ENCODE measurements at regions not wholly inside any gene's neighbourhood (a gene's known extent, or its start where the extent isn't known, plus 50 kb on each side); places are given as distances from the start of the nearest gene placed in this dataset.
"Not testable (repeated sequence)": the region's sequence is repeated elsewhere in the genome, so short reads cannot be mapped to it uniquely, and the experiment has no call there.

GRCh38 chr11:101741479-101742175, 157.8 kb upstream of the TRPC6 start:
- DNase-seq (ENCODE audit: low read depth) = no peak

GRCh38 chr11:101741061-101741460, 157.3 kb upstream of the TRPC6 start:
- no peak for DNase-seq (ENCODE audit: low read depth)

- no peak for DNase-seq (ENCODE audit: low read depth)
These were observed 154.6 kb upstream of the TRPC6 start for GRCh38 chr11:101738452-101738851.

GRCh38 chr11:101729406-101730078, 145.7 kb upstream of the TRPC6 start:
- no peak for DNase-seq (ENCODE audit: low read depth)

GRCh38 chr11:101727451-101727850, 143.6 kb upstream of the TRPC6 start:
- no peak for DNase-seq (ENCODE audit: low read depth)

- DNase-seq (ENCODE audit: low read depth) = no peak
These were observed 143.2 kb upstream of the TRPC6 start for GRCh38 chr11:101726988-101727387.

GRCh38 chr11:101723371-101723770, 139.6 kb upstream of the TRPC6 start:
- DNase-seq (ENCODE audit: low read depth) = no peak

GRCh38 chr11:101721270-101721669, 137.5 kb upstream of the TRPC6 start:
- no peak for DNase-seq (ENCODE audit: low read depth)

GRCh38 chr11:101718402-101718801, 134.6 kb upstream of the TRPC6 start:
- no peak for DNase-seq (ENCODE audit: low read depth)

- no peak for DNase-seq (ENCODE audit: low read depth)
These were observed 133.8 kb upstream of the TRPC6 start for GRCh38 chr11:101717619-101718018.

- no peak for DNase-seq (ENCODE audit: low read depth)
These were observed 131.5 kb upstream of the TRPC6 start for GRCh38 chr11:101715281-101715680.

GRCh38 chr11:101707477-101707876, 123.7 kb upstream of the TRPC6 start:
- no peak for DNase-seq (ENCODE audit: low read depth)

- peak; percentile 74 for DNase-seq (ENCODE audit: low read depth)
These were observed 122.7 kb upstream of the TRPC6 start for GRCh38 chr11:101706541-101706940.

GRCh38 chr11:101705972-101706371, 122.2 kb upstream of the TRPC6 start:
- peak; percentile 64 for DNase-seq (ENCODE audit: low read depth)

GRCh38 chr11:101694869-101695268, 111.1 kb upstream of the TRPC6 start:
- DNase-seq (ENCODE audit: low read depth) = not testable (repeated sequence)

GRCh38 chr11:101692980-101693379, 109.2 kb upstream of the TRPC6 start:
- DNase-seq (ENCODE audit: low read depth) = no peak

GRCh38 chr11:101686514-101686913, 102.7 kb upstream of the TRPC6 start:
- DNase-seq (ENCODE audit: low read depth) = peak; percentile 83

- no peak for DNase-seq (ENCODE audit: low read depth)
These were observed 84.4 kb upstream of the TRPC6 start for GRCh38 chr11:101668236-101668635.

GRCh38 chr11:101666916-101667315, 83.1 kb upstream of the TRPC6 start:
- DNase-seq (ENCODE audit: low read depth) = no peak

- no peak for DNase-seq (ENCODE audit: low read depth)
These were observed 77.8 kb upstream of the TRPC6 start for GRCh38 chr11:101661559-101661958.

All from LHCN-M2 (cell line).